GM12878 (cell line): ENCODE measurements at regions not wholly inside any gene's neighbourhood (a gene's known extent, or its start where the extent isn't known, plus 50 kb on each side); places are given as distances from the start of the nearest gene placed in this dataset.

Source experiments
- ATAC-seq: fragments of 200-7000 bp; cut with Tn5 transposase; 3 replicates; pipeline ENCODE4 v1.9.1; 2020; ENCODE audit warnings: mild to moderate bottlenecking, moderate library complexity
- BruUV-seq: library from RNA; stranded (reverse); fragments of 400-500 nt; replicated peaks from 2 replicates; lab custom pipeline; 2021; lab: Mats Ljungman, UMichigan
- CTCF ChIA-PET: fragments of 300-600 bp; sonication (Branson Sonifier 250); formaldehyde crosslinking; extraction: SDS; loops from one replicate; lab custom pipeline; 2021; ENCODE audit warnings: inconsistent platforms; lab: Yijun Ruan, JAX
- POLR2A ChIA-PET: fragments of 350-600 bp; formaldehyde crosslinking; extraction: SDS; loops from one replicate; lab custom pipeline; 2021; ENCODE audit warnings: inconsistent platforms; lab: Charles Lee
- RAD21 ChIA-PET: fragments of 300-600 bp; sonication (Branson Sonifier 250); formaldehyde crosslinking; loops from one replicate; lab custom pipeline; 2023; ENCODE audit warnings: antibody characterized with exemption; ENCODE audit not compliant: unreplicated experiment; lab: Charles Lee
- SMC1A ChIA-PET: fragments of 300-600 bp; sonication (Branson Sonifier 250); formaldehyde crosslinking; loops from one replicate; lab custom pipeline; 2023; ENCODE audit not compliant: unreplicated experiment, uncharacterized antibody; lab: Charles Lee
- DNase-seq: peaks from one replicate; pipeline ENCODE4 v3.0.0-alpha.2; 2011; ENCODE audit warnings: low read depth, low spot score
- FAIRE-seq: peaks from 3 replicates; lab custom pipeline; 2011; peaks lifted over from hg19 to GRCh38; lab: Jason Lieb, UNC
- H2AFZ ChIP-seq: 2 replicates; pipeline ENCODE4 v1.6.0; 2011; ENCODE audit warnings: low read depth, low read length, control low read depth; ENCODE audit not compliant: control insufficient read depth
- H3K27ac ChIP-seq: 2 replicates; pipeline ENCODE4 v1.5.1; 2011; ENCODE audit warnings: control low read depth; ENCODE audit not compliant: control insufficient read depth, insufficient read depth
- H3K27me3 ChIP-seq, 2 experiments: replicated peaks in 1 of 2; 2 replicates each; pipeline versions ENCODE4 v1.6.0 to v1.6.1; 2011; ENCODE audit warnings: low read length in 1 of 2; ENCODE audit not compliant: control insufficient read depth in 2 of 2, insufficient read depth in 2 of 2
- H3K36me3 ChIP-seq, 2 experiments: 2 replicates each; pipeline ENCODE4 v1.5.1; 2011; ENCODE audit warnings: low read length in 1 of 2; ENCODE audit not compliant: control insufficient read depth in 2 of 2, insufficient read depth in 2 of 2
- H3K4me1 ChIP-seq: 2 replicates; pipeline ENCODE4 v1.6.1; 2011; ENCODE audit warnings: mild to moderate bottlenecking, low read length, moderate library complexity, mixed read lengths; ENCODE audit not compliant: control insufficient read depth, insufficient read depth
- H3K4me2 ChIP-seq: 2 replicates; pipeline ENCODE4 v1.6.0; 2011; ENCODE audit warnings: control low read depth; ENCODE audit not compliant: control insufficient read depth, insufficient read depth
- H3K4me3 ChIP-seq: fragments of 200-600 bp; sonication (generic); 2 replicates; pipeline ENCODE4 v1.5.1; 2016
- H3K79me2 ChIP-seq: 2 replicates; pipeline ENCODE4 v1.6.0; 2011; ENCODE audit warnings: low read length; ENCODE audit not compliant: control insufficient read depth, insufficient read depth
- H3K9ac ChIP-seq: 2 replicates; pipeline ENCODE4 v1.8.0; 2011; ENCODE audit warnings: low read length, control low read depth, mixed read lengths; ENCODE audit not compliant: control insufficient read depth, insufficient read depth
- H3K9me3 ChIP-seq: replicated peaks from 3 replicates; pipeline ENCODE4 v1.5.1; 2011; ENCODE audit warnings: mild to moderate bottlenecking, low read length; ENCODE audit not compliant: control insufficient read depth, insufficient read depth
- H4K20me1 ChIP-seq: 2 replicates; pipeline ENCODE4 v1.6.0; 2011; ENCODE audit not compliant: control insufficient read depth, insufficient read depth
- KLF5 ChIP-seq: fragments of 450-650 bp; IDR thresholded peaks from 2 replicates; pipeline ENCODE4 v1.6.1; 2014; ENCODE audit warnings: mild to moderate bottlenecking; ENCODE audit not compliant: partially characterized antibody
- PAX8 ChIP-seq: fragments of 450-650 bp; IDR thresholded peaks from 2 replicates; pipeline ENCODE4 v1.6.1; 2017; ENCODE audit warnings: mild to moderate bottlenecking, moderate library complexity
- SMAD5 ChIP-seq: IDR thresholded peaks from 2 replicates; pipeline ENCODE4 v1.6.1; 2016; ENCODE audit warnings: antibody characterized with exemption, low read depth
- YY1 ChIP-seq: IDR thresholded peaks from 2 replicates; pipeline ENCODE4 v1.6.1; 2011; ENCODE audit warnings: low read depth, mild to moderate bottlenecking, low read length
- ZNF207 ChIP-seq: fragments of 450-650 bp; IDR thresholded peaks from 2 replicates; pipeline ENCODE4 v1.6.1; 2014; ENCODE audit warnings: antibody characterized with exemption, mild to moderate bottlenecking, borderline replicate concordance
- WGBS: methylation state at CpG from one replicate; pipeline ENCODE4 v1.1.6; 2016; ENCODE audit warnings: low lambda C conversion rate; ENCODE audit not compliant: insufficient replicate concordance, insufficient coverage; ENCODE audit errors: missing lambda C conversion rate; 5-methylcytosine and 5-hydroxymethylcytosine counted together
- in situ Hi-C: fragments of 300-500 bp; cut with MboI; formaldehyde crosslinking; loops from 9 replicates; pipeline ENCODE4 v1.14.3; 2018; ENCODE audit warnings: mixed read lengths
- intact Hi-C: fragments of 100-400 bp; cut with micrococcal nuclease; formaldehyde crosslinking; loops from one replicate; pipeline ENCODE4 v1.14.2; 2022; ENCODE audit not compliant: unreplicated experiment
- TF ChIP-seq, protein P1 (sequence below): fragments of 450-650 bp; formaldehyde crosslinking; IDR thresholded peaks from 2 replicates; pipeline ENCODE4 v1.4.0; 2022; ENCODE audit warnings: mild to moderate bottlenecking, moderate library complexity
- TF ChIP-seq, protein P2 (sequence below): fragments of 450-650 bp; IDR thresholded peaks from 2 replicates; pipeline ENCODE4 v1.6.1; 2017; ENCODE audit warnings: antibody characterized with exemption, mild to moderate bottlenecking, moderate library complexity
- TF ChIP-seq, protein P3 (sequence below): IDR thresholded peaks from 2 replicates; pipeline ENCODE4 v1.6.1; 2012; ENCODE audit warnings: low read depth, low read length, improper control_type of control experiment
- TF ChIP-seq, protein P4 (sequence below): fragments of 450-650 bp; IDR thresholded peaks from 2 replicates; pipeline ENCODE4 v1.6.1; 2017; ENCODE audit warnings: mild to moderate bottlenecking

DNA sequence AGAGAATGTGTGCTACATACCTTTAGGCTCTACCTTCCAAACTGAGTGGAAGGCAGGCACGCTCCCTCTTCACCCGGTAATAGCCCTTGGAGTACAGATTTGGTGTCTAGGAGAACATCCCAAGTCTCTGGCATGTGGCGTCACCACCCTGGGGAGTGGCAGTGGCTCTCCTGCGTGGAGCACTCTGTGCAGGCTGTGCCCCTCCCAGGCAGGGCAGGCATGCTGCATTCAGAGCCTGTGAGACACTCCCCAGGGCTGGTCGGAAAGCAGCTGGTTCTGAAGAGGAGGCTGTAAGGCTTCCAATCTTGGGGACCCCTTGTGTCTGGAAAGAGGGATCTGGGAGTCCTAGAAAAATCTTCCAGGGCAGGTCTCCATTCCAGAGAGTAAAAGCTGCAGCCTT lies 193.3 kb downstream of the ANKRD30B start:
- DNase-seq (no peak), ATAC-seq (no peak), FAIRE-seq (no peak)
- BruUV-seq, result no TSS peak
- in situ Hi-C loops, result no loop called here
- Histone ChIP-seq H3K4me1 (no peaks in the 10 kb centered on the region), H2AFZ (no peak overlapping the region), H3K9ac (no peak overlapping the region), H4K20me1 (no peaks in the 10 kb centered on the region), H3K36me3 (no peaks in the 10 kb centered on the region), H3K9me3 (no peaks in the 10 kb centered on the region; the same call in 2 of the 3 replicates), H3K27me3 (no peaks in the 10 kb centered on the region), H3K4me3 (no peak overlapping the region), H3K27ac (no peak overlapping the region), H3K4me2 (no peak overlapping the region), H3K79me2 (no peaks in the 10 kb centered on the region)
- WGBS, result 4% methylated on average over 5 of the region's 5 CpGs
- ChIA-PET POLR2A (no interaction called here), SMC1A (no interaction called here), RAD21 (no interaction called here), CTCF (interaction anchor here (1.5 kb wide), 1 partner anchor 21 kb away, joined by 3 read pairs; no protein-coding TSS in a partner anchor)
- intact Hi-C loops, result no loop called here
- TF ChIP-seq ZNF207, result no peak
- TF ChIP-seq YY1, result no peak
- TF ChIP-seq PAX8, result no peak
- TF ChIP-seq, protein P1, sequence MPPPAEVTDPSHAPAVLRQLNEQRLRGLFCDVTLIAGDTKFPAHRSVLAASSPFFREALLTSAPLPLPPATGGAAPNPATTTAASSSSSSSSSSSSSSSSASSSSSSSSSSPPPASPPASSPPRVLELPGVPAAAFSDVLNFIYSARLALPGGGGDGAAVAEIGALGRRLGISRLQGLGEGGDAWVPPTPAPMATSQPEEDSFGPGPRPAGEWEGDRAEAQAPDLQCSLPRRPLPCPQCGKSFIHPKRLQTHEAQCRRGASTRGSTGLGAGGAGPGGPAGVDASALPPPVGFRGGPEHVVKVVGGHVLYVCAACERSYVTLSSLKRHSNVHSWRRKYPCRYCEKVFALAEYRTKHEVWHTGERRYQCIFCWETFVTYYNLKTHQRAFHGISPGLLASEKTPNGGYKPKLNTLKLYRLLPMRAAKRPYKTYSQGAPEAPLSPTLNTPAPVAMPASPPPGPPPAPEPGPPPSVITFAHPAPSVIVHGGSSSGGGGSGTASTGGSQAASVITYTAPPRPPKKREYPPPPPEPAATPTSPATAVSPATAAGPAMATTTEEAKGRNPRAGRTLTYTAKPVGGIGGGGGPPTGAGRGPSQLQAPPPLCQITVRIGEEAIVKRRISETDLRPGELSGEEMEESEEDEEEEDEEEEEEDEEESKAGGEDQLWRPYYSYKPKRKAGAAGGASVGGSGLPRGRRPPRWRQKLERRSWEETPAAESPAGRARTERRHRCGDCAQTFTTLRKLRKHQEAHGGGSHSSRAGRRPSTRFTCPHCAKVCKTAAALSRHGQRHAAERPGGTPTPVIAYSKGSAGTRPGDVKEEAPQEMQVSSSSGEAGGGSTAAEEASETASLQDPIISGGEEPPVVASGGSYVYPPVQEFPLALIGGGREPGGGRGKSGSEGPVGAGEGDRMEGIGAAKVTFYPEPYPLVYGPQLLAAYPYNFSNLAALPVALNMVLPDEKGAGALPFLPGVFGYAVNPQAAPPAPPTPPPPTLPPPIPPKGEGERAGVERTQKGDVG (CRISPR knock-in tag), result no peak
- TF ChIP-seq SMAD5, result no peak
- TF ChIP-seq KLF5, result no peak
- TF ChIP-seq, protein P2, sequence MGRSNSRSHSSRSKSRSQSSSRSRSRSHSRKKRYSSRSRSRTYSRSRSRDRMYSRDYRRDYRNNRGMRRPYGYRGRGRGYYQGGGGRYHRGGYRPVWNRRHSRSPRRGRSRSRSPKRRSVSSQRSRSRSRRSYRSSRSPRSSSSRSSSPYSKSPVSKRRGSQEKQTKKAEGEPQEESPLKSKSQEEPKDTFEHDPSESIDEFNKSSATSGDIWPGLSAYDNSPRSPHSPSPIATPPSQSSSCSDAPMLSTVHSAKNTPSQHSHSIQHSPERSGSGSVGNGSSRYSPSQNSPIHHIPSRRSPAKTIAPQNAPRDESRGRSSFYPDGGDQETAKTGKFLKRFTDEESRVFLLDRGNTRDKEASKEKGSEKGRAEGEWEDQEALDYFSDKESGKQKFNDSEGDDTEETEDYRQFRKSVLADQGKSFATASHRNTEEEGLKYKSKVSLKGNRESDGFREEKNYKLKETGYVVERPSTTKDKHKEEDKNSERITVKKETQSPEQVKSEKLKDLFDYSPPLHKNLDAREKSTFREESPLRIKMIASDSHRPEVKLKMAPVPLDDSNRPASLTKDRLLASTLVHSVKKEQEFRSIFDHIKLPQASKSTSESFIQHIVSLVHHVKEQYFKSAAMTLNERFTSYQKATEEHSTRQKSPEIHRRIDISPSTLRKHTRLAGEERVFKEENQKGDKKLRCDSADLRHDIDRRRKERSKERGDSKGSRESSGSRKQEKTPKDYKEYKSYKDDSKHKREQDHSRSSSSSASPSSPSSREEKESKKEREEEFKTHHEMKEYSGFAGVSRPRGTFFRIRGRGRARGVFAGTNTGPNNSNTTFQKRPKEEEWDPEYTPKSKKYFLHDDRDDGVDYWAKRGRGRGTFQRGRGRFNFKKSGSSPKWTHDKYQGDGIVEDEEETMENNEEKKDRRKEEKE, result no peak
- TF ChIP-seq, protein P3, sequence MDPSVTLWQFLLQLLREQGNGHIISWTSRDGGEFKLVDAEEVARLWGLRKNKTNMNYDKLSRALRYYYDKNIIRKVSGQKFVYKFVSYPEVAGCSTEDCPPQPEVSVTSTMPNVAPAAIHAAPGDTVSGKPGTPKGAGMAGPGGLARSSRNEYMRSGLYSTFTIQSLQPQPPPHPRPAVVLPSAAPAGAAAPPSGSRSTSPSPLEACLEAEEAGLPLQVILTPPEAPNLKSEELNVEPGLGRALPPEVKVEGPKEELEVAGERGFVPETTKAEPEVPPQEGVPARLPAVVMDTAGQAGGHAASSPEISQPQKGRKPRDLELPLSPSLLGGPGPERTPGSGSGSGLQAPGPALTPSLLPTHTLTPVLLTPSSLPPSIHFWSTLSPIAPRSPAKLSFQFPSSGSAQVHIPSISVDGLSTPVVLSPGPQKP, result no peak
- TF ChIP-seq, protein P4, sequence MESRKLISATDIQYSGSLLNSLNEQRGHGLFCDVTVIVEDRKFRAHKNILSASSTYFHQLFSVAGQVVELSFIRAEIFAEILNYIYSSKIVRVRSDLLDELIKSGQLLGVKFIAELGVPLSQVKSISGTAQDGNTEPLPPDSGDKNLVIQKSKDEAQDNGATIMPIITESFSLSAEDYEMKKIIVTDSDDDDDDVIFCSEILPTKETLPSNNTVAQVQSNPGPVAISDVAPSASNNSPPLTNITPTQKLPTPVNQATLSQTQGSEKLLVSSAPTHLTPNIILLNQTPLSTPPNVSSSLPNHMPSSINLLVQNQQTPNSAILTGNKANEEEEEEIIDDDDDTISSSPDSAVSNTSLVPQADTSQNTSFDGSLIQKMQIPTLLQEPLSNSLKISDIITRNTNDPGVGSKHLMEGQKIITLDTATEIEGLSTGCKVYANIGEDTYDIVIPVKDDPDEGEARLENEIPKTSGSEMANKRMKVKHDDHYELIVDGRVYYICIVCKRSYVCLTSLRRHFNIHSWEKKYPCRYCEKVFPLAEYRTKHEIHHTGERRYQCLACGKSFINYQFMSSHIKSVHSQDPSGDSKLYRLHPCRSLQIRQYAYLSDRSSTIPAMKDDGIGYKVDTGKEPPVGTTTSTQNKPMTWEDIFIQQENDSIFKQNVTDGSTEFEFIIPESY, result no peak
